LoVo (cell line): ENCODE measurements at regions not wholly inside any gene's neighbourhood (a gene's known extent, or its start where the extent isn't known, plus 50 kb on each side); places are given as distances from the start of the nearest gene placed in this dataset.

Experiments
- DNase-seq: peaks from one replicate; pipeline ENCODE4 v3.0.0-alpha.2; 2016; ENCODE audit warnings: low spot score

GRCh38 chr22:47995718-47996117 is 1233.3 kb downstream of the TBC1D22A start:
- no peak for DNase-seq

GRCh38 chr22:47995264-47995627 is 1232.8 kb downstream of the TBC1D22A start:
- no peak for DNase-seq

GRCh38 chr22:47994601-47995263 is 1232.3 kb downstream of the TBC1D22A start:
- DNase-seq, result no peak

- no peak for DNase-seq
These were observed 1231.6 kb downstream of the TBC1D22A start for GRCh38 chr22:47994045-47994444.

- no peak for DNase-seq
These were observed 1228.0 kb downstream of the TBC1D22A start for GRCh38 chr22:47990481-47990880.

- no peak for DNase-seq
These were observed 1225.5 kb downstream of the TBC1D22A start for GRCh38 chr22:47987885-47988515.

GRCh38 chr22:47976219-47976618 is 1213.8 kb downstream of the TBC1D22A start:
- no peak for DNase-seq

GRCh38 chr22:47967831-47968230 is 1205.4 kb downstream of the TBC1D22A start:
- DNase-seq, result no peak

- DNase-seq, result no peak
These were observed 1203.9 kb downstream of the TBC1D22A start for GRCh38 chr22:47966316-47966715.

GRCh38 chr22:47965896-47966295 is 1203.4 kb downstream of the TBC1D22A start:
- DNase-seq, result no peak

- DNase-seq, result no peak
These were observed 1202.6 kb downstream of the TBC1D22A start for GRCh38 chr22:47965066-47965465.

- no peak for DNase-seq
These were observed 1201.2 kb downstream of the TBC1D22A start for GRCh38 chr22:47963660-47964059.

GRCh38 chr22:47957649-47958048 is 1195.2 kb downstream of the TBC1D22A start:
- no peak for DNase-seq

GRCh38 chr22:47954107-47954506 is 1191.7 kb downstream of the TBC1D22A start:
- DNase-seq, result no peak

- no peak for DNase-seq
These were observed 1182.5 kb downstream of the TBC1D22A start for GRCh38 chr22:47944941-47945340.

- DNase-seq, result no peak
These were observed 1181.6 kb downstream of the TBC1D22A start for GRCh38 chr22:47943729-47944700.

- DNase-seq, result no peak
These were observed 1177.8 kb downstream of the TBC1D22A start for GRCh38 chr22:47940211-47940610.

GRCh38 chr22:47933891-47934290 is 1171.4 kb downstream of the TBC1D22A start:
- no peak for DNase-seq

GRCh38 chr22:47933226-47933625 is 1170.8 kb downstream of the TBC1D22A start:
- DNase-seq, result no peak

GRCh38 chr22:47929646-47930185 is 1167.3 kb downstream of the TBC1D22A start:
- no peak for DNase-seq

GRCh38 chr22:47929073-47929472 is 1166.6 kb downstream of the TBC1D22A start:
- no peak for DNase-seq

GRCh38 chr22:47928631-47929030 is 1166.2 kb downstream of the TBC1D22A start:
- no peak for DNase-seq
